Left forelimb (tissue), 1 donor: ENCODE measurements at regions not wholly inside any gene's neighbourhood (a gene's known extent, or its start where the extent isn't known, plus 50 kb on each side); places are given as distances from the start of the nearest gene placed in this dataset.

Experiments used
- DNase-seq: peaks from one replicate; pipeline ENCODE4 v3.0.0-alpha.2; 2018; ENCODE audit warnings: low spot score

- no peak for DNase-seq
These were observed 316.5 kb downstream of the CDH26 start for GRCh38 chr20:60274717-60275116.

- DNase-seq = no peak
These were observed 323.1 kb downstream of the CDH26 start for GRCh38 chr20:60281295-60281694.

- DNase-seq = no peak
These were observed 325.1 kb downstream of the CDH26 start for GRCh38 chr20:60283281-60283680.

- DNase-seq = no peak
These were observed 328.5 kb downstream of the CDH26 start for GRCh38 chr20:60286764-60287163.

- no peak for DNase-seq
These were observed 330.7 kb downstream of the CDH26 start for GRCh38 chr20:60288945-60289344.

- no peak for DNase-seq
These were observed 333.8 kb downstream of the CDH26 start for GRCh38 chr20:60292001-60292520.

- no peak for DNase-seq
These were observed 336.4 kb downstream of the CDH26 start for GRCh38 chr20:60294632-60295031.

GRCh38 chr20:60295214-60295613, 337.0 kb downstream of the CDH26 start:
- no peak for DNase-seq

- DNase-seq = no peak
These were observed 339.4 kb downstream of the CDH26 start for GRCh38 chr20:60297649-60298048.

GRCh38 chr20:60298647-60299046, 340.4 kb downstream of the CDH26 start:
- DNase-seq = no peak

- DNase-seq = no peak
These were observed 341.7 kb downstream of the CDH26 start for GRCh38 chr20:60299951-60300350.

GRCh38 chr20:60300374-60300773, 342.2 kb downstream of the CDH26 start:
- DNase-seq = no peak

GRCh38 chr20:60302875-60303274, 344.7 kb downstream of the CDH26 start:
- DNase-seq = no peak

GRCh38 chr20:60304026-60304590, 345.9 kb downstream of the CDH26 start:
- no peak for DNase-seq

GRCh38 chr20:60304931-60305330, 346.7 kb downstream of the CDH26 start:
- DNase-seq = no peak

- no peak for DNase-seq
These were observed 347.9 kb downstream of the CDH26 start for GRCh38 chr20:60306105-60306504.

GRCh38 chr20:60306551-60306950, 348.3 kb downstream of the CDH26 start:
- no peak for DNase-seq

GRCh38 chr20:60310560-60311349, 352.5 kb downstream of the CDH26 start:
- DNase-seq = no peak

- DNase-seq = no peak
These were observed 355.0 kb downstream of the CDH26 start for GRCh38 chr20:60313191-60313590.

- no peak for DNase-seq
These were observed 355.4 kb downstream of the CDH26 start for GRCh38 chr20:60313614-60314013.

- no peak for DNase-seq
These were observed 356.5 kb downstream of the CDH26 start for GRCh38 chr20:60314727-60315126.

- no peak for DNase-seq
These were observed 358.4 kb downstream of the CDH26 start for GRCh38 chr20:60316476-60317158.

GRCh38 chr20:60317401-60317800, 359.2 kb downstream of the CDH26 start:
- DNase-seq = no peak
